NCI-H2196 treated with DMSO at 0.1 percent for 48 hours (cell line): ENCODE measurements at regions not wholly inside any gene's neighbourhood (a gene's known extent, or its start where the extent isn't known, plus 50 kb on each side); places are given as distances from the start of the nearest gene placed in this dataset.
"Not testable (repeated sequence)": the region's sequence is repeated elsewhere in the genome, so short reads cannot be mapped to it uniquely, and the experiment has no call there.

Source experiments
- DNase-seq: peaks from one replicate; lab custom pipeline; 2025; ENCODE audit not compliant: unreplicated experiment; lab: John Stamatoyannopoulos, UW

- DNase-seq: no peak
These were observed 111.2 kb upstream of the XIST start for GRCh38 chrX:73963682-73964081.

- DNase-seq: no peak
These were observed 110.4 kb upstream of the XIST start for GRCh38 chrX:73962948-73963347.

DNA sequence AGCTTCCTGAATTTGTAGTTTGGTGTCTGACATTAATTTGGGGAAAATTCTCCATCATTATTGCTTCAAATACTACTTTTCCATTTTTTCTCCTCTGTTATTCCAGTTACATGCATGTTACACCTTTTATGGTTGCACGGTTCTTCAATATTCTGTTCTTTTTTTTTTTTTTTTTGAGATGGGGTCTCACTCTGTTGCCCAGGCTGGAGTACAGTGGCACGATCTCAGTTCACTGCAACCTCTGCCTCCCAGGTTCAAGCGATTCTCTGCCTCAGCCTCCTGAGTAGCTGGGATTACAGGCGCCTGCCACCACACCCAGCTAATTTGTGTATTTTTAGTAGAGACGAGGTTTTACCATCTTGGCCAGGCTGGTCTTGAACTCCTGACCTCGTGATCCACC is 109.4 kb upstream of the XIST start:
- DNase-seq: not testable (repeated sequence)

- DNase-seq: no peak
These were observed 92.0 kb upstream of the XIST start for GRCh38 chrX:73944563-73944908.

DNA sequence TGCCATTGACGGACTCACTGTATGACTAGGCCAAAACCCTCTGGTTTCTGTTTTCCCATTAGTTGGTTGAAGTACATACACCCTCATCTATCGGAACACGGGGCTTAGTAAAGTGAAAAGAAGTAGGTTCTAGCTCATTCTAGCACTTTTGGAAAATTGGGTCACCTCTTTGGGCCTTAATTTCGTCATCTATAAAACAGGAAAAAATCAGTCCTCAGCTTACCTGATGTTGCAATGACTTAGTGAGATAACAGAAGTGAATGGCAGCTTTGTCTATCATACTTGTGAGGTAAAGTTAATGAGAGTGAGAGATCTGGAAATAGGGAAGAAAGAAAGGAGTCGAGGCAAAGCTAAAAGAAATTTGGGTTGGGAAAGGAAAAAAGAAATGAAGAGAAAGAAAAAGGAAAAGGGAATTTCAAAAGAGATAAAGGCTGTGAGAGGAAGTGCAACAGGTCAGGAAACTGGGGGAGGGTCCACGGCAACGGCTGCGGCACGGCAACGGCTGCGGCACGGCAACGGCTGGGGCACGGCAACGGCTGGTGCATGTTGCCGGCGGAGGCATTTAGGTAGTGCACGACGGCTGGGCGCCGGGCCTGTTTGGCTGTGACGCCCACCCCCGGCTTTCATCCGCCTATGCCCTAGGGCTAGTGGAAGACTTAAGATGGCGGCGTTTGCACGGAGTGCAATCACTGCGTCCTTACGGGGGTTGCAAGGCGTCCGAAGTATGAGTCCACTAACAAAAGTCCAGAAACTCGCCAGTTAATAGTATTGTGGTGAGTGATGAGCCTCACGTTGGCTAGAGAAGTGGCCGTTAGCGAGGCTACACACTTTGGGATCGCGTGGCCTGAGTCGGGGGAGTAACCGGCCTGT is 91.4 kb upstream of the XIST start:
- DNase-seq: peak; percentile 47

DNA sequence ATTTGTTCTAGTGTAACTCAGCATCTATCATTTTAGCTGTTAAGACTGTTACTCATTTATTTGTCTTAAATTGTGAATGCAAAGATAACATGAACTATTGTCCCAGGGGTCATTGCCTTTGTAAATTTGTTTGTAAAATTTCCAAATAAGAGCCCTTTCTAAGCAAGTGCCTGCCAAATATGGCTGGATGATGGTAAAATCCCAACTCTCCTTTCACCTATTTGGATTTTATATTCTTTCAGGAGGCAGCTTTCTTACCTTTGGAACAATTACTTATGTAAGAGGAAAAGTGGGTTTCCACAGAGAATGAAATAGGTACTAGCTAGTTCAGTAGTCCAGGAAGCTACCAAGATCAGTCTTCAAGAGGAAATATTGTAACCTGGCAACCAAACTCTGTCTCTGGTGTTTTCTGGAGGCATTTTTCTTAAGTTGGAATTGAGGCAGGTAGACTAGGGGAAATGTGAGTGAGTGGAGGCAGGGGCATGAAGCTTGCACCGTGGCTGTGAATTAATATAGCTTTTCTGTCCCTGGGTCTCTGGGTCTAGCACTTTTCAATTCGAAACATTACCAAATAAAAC is 88.5 kb upstream of the XIST start:
- DNase-seq: no peak

DNA sequence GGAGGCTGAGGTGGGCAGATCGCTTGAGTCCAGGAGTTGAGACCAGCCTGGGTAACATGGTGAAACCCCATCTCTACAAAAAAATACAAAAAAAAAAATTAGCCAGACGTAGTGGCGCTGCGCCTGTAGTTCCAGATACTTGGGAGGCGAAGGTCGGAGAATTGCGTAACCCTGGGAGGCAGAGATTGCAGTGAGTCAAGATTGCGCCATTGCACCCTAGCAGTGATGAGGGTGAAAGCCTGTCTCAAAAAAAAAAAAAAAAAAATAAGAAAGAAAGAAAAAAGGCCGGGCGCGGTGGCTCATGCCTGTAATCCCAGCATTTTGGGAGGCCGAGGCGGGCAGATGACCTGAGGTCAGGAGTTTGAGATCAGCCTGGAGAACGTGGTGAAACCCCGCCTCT is 85.3 kb upstream of the XIST start:
- DNase-seq: not testable (repeated sequence)

DNA sequence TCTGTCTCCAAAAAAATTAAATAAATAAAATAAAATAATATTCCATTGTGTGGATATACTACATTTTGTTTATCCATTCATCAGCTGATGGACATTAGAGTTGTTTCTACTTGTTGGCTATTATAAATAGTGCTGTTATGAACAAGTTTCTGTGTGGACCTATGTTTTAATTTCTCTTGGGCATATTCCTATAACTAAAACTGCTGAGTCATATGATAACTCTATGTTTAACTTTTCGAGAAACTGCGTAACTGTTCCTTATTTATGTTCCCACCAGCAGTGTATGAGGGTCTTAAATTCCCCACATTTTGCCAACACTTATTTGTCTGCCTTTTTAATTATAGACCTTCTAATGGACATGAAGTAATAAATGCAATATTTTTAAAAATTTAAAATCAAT is 80.0 kb upstream of the XIST start:
- no peak for DNase-seq

- DNase-seq: no peak
These were observed 77.8 kb upstream of the XIST start for GRCh38 chrX:73930300-73930699.

DNA sequence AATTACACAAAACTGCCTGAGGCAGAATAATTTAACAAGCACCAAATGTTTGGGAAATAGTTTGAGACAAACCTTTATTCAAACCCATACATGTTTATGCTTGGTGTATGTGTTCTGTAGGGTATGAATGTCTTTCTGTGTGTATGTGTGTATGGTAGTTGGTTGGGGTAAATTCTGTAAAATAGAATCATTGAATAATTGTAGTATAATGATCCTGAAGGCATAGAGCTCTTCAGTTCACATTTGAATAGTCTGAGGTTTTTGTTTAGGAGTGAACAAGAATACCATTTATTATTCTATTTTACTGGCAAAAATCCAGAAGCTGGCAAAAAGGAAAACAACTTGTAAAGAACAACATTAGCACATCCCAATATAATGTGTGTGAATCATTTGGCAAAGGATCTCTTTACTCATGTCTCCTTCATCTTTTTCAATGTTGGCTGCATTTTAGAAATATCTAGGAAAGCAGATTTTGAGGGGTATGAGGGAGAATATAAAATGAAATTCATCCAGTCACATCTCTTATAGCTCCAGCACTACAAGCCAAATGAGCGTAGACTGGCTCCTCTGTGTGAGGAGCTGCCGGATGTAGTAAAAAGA is 70.4 kb upstream of the XIST start:
- DNase-seq: no peak

DNA sequence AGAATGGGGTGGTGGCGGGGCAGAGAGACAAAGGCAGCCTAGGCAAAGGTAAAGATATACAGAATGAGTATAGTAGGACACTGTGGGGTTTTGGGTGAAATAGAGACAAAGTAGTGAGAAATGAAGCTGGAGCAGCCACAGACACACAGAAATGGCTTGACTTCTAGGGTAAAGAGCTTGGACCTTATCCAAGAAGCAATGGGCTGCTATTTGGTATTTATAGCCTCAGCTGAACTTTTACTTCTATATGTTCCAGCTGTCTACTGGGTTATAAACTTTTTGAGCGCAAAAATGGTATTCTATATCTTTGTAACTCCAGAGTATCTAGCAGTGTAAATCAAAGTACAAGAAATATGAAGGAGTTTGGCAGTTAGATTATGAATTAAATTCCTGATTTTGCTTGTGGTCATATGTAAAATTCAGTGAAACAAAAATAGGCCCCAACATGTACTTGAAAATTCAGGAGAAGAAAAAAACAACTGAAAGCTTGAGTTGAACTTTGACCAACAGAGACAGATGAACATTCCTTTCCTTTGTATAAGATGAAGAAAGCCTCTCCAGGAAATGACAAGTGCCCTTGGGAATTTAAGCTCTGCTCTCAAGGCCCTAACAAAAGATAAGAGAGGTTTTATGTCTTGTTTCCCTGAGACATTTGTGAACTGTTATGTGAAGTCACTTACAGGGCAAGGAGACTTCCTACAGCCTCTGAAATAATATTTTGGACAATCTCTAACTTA is 64.6 kb upstream of the XIST start:
- no peak for DNase-seq

- no peak for DNase-seq
These were observed 64.0 kb upstream of the XIST start for GRCh38 chrX:73916489-73916888.

- DNase-seq: not testable (repeated sequence)
These were observed 62.3 kb upstream of the XIST start for GRCh38 chrX:73914792-73915191.

- no peak for DNase-seq
These were observed 61.1 kb upstream of the XIST start for GRCh38 chrX:73913580-73913979.

DNA sequence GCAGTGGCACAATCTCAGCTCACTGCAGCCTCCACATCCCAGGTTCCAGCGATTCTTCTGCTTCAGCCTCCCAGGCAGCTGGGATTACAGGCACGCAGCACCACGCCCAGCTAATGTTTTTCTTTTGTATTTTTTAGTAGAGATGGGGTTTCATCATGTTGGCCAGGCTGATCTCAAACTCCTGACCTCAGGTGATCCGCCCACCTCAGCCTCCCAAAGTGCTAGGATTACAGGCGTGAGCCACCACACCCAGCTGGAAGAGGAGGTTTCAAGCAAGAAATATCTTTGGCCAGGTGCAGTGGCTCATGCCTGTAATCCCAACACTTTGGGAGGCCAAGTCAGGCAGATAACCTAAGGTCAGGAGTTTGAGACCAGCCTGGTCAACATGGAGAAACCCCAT is 59.4 kb upstream of the XIST start:
- DNase-seq: not testable (repeated sequence)

DNA sequence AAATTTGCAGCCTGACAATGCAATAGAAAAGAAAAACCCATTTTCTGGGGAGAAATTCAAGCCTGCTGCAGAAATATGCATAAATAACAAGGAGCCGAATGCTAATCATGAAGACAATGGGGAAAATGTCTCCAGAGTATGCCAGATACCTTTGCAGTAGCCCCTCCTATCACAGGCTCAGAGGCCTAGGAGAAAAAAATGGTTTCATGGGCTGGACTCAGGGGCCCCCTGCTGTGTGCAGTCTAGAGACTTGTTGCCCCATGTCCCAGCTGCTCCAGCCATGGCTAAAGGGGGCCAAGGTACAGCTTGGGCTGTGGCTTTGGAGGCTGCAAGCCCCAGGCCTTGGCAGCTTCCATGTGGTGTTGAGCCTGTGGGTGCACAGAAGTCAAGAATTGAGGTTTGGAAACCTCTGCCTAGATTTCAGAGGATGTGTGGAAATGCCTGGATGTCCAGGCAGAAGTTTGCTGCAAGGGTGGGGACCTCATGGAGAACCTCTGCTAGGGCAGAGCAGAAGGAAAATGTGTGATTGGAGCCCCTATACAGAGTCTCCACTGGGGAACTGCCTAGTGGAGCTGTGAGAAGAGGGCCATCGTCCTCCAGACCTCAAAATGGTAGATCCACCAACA is 53.3 kb upstream of the XIST start:
- not testable (repeated sequence) for DNase-seq

- no peak for DNase-seq
These were observed 51.4 kb upstream of the XIST start for GRCh38 chrX:73903941-73904340.
